SU-DHL-6 (cell line): ENCODE measurements at regions not wholly inside any gene's neighbourhood (a gene's known extent, or its start where the extent isn't known, plus 50 kb on each side); places are given as distances from the start of the nearest gene placed in this dataset.

ENCODE experiments used
- H2AFZ ChIP-seq: fragments of 200-600 bp; sonication (generic); 2 replicates; pipeline ENCODE4 v1.6.1; 2014; ENCODE audit warnings: low read depth, mild to moderate bottlenecking, moderate library complexity, mixed read lengths, antibody characterized with exemption, low read length; ENCODE audit not compliant: severe bottlenecking
- H3F3A ChIP-seq: fragments of 200-600 bp; shearing (Covaris generic); 2 replicates; pipeline ENCODE4 v1.6.0; 2016; ENCODE audit warnings: antibody characterized with exemption, mild to moderate bottlenecking; ENCODE audit not compliant: insufficient read depth
- H3K27ac ChIP-seq: fragments of 200-600 bp; sonication (generic); 2 replicates; pipeline ENCODE4 v1.5.1; 2016; ENCODE audit warnings: low read depth, mild to moderate bottlenecking, low read length, moderate library complexity, mixed read lengths
- H3K27me3 ChIP-seq: fragments of 200-600 bp; sonication (generic), shearing (Covaris generic); 2 replicates; pipeline ENCODE4 v1.6.0; 2014; ENCODE audit warnings: mild to moderate bottlenecking, low read length
- H3K36me3 ChIP-seq: fragments of 200-600 bp; sonication (generic); 2 replicates; pipeline ENCODE4 v1.6.1; 2014; ENCODE audit warnings: mild to moderate bottlenecking, low read length, mixed read lengths
- H3K4me2 ChIP-seq: fragments of 300-600, 200-600 bp; shearing (Covaris generic), sonication (generic); 2 replicates; pipeline ENCODE4 v1.6.0; 2014; ENCODE audit warnings: low read length, low read depth, mild to moderate bottlenecking; ENCODE audit not compliant: poor library complexity, severe bottlenecking
- H3K4me3 ChIP-seq: fragments of 200-600 bp; sonication (generic); 2 replicates; pipeline ENCODE4 v1.5.1; 2014; ENCODE audit warnings: antibody characterized with exemption, low read length, mild to moderate bottlenecking, mixed read lengths; ENCODE audit not compliant: insufficient read depth, poor library complexity, severe bottlenecking
- H3K79me2 ChIP-seq: fragments of 200-600 bp; sonication (generic); 2 replicates; pipeline ENCODE4 v1.6.1; 2014; ENCODE audit warnings: mild to moderate bottlenecking, low read length, moderate library complexity; ENCODE audit not compliant: insufficient read depth
- H3K9ac ChIP-seq: fragments of 200-600 bp; sonication (generic); 2 replicates; pipeline ENCODE4 v1.7.0; 2014; ENCODE audit warnings: mild to moderate bottlenecking, low read length
- H3K9me2 ChIP-seq: fragments of 200-600 bp; sonication (generic); replicated peaks from 2 replicates; pipeline ENCODE4 v1.6.1; 2014; ENCODE audit warnings: low read length; ENCODE audit not compliant: insufficient read depth
- H3K9me3 ChIP-seq: fragments of 200-600 bp; sonication (generic); 2 replicates; pipeline ENCODE4 v1.6.1; 2014; ENCODE audit warnings: low read length, mixed read lengths; ENCODE audit not compliant: insufficient read depth
- H4K20me1 ChIP-seq: fragments of 200-600 bp; sonication (generic); 2 replicates; pipeline ENCODE4 v1.6.1; 2014; ENCODE audit warnings: low read depth, mild to moderate bottlenecking, antibody characterized with exemption, low read length, moderate library complexity, mixed read lengths
- EZH2phosphoT487 ChIP-seq: fragments of 200-600 bp; sonication (generic), shearing (Covaris generic); conservative IDR thresholded peaks from 2 replicates; pipeline ENCODE4 v1.6.1; 2018; ENCODE audit warnings: mild to moderate bottlenecking, antibody characterized with exemption, low read length, moderate library complexity, mixed read lengths
- TF ChIP-seq, protein P1 (sequence below): fragments of 200-600 bp; sonication (generic); IDR thresholded peaks from one replicate; pipeline ENCODE4 v1.5.1; 2017; ENCODE audit warnings: antibody characterized with exemption, mild to moderate bottlenecking, low read length, moderate library complexity; ENCODE audit not compliant: insufficient read depth, poor library complexity, severe bottlenecking

DNA sequence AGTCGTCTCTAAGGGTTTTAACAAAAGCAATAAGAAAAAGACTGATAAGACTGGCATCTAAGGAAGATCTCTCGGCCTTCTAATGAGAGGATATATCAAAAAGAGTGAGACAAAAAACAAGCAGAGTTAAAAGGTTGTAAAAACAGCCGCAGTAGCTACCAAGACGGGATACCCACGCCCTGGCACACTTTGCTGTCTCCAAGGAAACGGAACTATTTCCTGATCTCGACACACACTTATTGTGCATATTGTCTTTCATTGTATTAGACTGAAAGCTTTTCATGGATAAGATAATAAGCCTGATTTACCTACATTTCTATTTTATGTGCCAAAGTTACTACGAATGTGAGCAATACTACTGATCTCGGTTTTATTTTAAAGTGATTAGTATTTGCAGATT is 161.5 kb upstream of the MCTP2 start:
- H3K4me3 ChIP-seq = no peak overlapping the region
- no peak overlapping the region for H3K27ac ChIP-seq
- no peaks in the 10 kb centered on the region for H3K36me3 ChIP-seq
- no peaks in the 10 kb centered on the region for H3F3A ChIP-seq
- H3K9me3 ChIP-seq = no peaks in the 10 kb centered on the region
- H3K9me2 ChIP-seq = no peaks in the 10 kb centered on the region
- H3K27me3 ChIP-seq = no peaks in the 10 kb centered on the region
- H3K9ac ChIP-seq = no peak overlapping the region
- no peak for TF ChIP-seq EZH2phosphoT487
- H3K79me2 ChIP-seq = no peaks in the 10 kb centered on the region
- no peak overlapping the region for H3K4me2 ChIP-seq
- H2AFZ ChIP-seq = no peak overlapping the region
- H4K20me1 ChIP-seq = no peaks in the 10 kb centered on the region

DNA sequence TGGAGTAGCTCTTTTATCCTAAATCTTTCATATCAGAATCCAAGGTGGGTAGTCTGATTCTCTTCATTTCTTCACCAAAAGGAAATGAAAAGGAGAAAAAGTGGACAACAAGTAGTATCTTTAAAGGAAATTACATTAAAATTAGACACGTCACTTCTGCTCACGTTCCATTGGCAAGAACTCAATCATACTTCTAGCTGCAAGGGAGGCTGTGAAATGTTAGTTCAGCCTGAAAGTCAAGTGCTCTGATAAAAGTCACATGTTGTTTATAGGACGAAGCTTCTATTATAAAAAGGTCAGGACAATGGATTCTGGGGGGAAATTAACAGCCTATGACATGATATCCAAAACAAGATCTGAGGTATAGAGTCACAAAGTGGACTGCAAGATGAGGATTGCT is 164.6 kb upstream of the MCTP2 start:
- Histone ChIP-seq H3K36me3 (no peaks in the 10 kb centered on the region), H3K4me2 (no peak overlapping the region), H3K4me3 (no peak overlapping the region), H4K20me1 (no peaks in the 10 kb centered on the region), H3K27ac (no peak overlapping the region), H3K79me2 (no peaks in the 10 kb centered on the region), H3F3A (no peaks in the 10 kb centered on the region), H3K9me2 (no peaks in the 10 kb centered on the region), H3K9ac (no peak overlapping the region), H3K27me3 (no peaks in the 10 kb centered on the region), H2AFZ (no peak overlapping the region), H3K9me3 (no peaks in the 10 kb centered on the region)
- TF ChIP-seq, protein P1, sequence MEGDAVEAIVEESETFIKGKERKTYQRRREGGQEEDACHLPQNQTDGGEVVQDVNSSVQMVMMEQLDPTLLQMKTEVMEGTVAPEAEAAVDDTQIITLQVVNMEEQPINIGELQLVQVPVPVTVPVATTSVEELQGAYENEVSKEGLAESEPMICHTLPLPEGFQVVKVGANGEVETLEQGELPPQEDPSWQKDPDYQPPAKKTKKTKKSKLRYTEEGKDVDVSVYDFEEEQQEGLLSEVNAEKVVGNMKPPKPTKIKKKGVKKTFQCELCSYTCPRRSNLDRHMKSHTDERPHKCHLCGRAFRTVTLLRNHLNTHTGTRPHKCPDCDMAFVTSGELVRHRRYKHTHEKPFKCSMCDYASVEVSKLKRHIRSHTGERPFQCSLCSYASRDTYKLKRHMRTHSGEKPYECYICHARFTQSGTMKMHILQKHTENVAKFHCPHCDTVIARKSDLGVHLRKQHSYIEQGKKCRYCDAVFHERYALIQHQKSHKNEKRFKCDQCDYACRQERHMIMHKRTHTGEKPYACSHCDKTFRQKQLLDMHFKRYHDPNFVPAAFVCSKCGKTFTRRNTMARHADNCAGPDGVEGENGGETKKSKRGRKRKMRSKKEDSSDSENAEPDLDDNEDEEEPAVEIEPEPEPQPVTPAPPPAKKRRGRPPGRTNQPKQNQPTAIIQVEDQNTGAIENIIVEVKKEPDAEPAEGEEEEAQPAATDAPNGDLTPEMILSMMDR = no peak
- no peak for TF ChIP-seq EZH2phosphoT487

DNA sequence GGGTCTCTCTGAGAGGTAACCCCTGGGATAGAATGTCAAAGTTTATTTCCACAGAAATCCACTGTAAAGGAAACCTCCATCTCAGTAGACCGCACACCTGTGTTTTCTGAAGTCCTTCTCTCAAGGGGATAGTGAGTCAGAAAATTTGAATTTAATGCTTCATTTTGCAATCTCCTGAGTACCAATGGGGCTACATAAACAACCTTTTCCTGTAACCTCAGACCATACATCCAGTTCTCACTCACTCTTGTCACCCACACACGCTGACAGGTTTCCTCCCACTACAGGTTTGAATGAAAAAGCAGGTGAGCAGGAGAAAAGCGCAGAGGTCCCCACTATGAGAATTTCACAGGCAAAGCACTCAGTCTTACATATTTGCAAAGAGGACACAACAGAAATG is 165.3 kb upstream of the MCTP2 start:
- Histone ChIP-seq H3F3A (no peaks in the 10 kb centered on the region), H3K9ac (no peak overlapping the region), H4K20me1 (no peaks in the 10 kb centered on the region), H3K27me3 (no peaks in the 10 kb centered on the region), H3K9me3 (no peaks in the 10 kb centered on the region), H3K4me3 (no peak overlapping the region), H3K4me2 (no peak overlapping the region), H3K79me2 (no peaks in the 10 kb centered on the region), H2AFZ (no peak overlapping the region), H3K27ac (no peak overlapping the region), H3K9me2 (no peaks in the 10 kb centered on the region), H3K36me3 (no peaks in the 10 kb centered on the region)
- no peak for TF ChIP-seq EZH2phosphoT487
- TF ChIP-seq, protein P1 = no peak

DNA sequence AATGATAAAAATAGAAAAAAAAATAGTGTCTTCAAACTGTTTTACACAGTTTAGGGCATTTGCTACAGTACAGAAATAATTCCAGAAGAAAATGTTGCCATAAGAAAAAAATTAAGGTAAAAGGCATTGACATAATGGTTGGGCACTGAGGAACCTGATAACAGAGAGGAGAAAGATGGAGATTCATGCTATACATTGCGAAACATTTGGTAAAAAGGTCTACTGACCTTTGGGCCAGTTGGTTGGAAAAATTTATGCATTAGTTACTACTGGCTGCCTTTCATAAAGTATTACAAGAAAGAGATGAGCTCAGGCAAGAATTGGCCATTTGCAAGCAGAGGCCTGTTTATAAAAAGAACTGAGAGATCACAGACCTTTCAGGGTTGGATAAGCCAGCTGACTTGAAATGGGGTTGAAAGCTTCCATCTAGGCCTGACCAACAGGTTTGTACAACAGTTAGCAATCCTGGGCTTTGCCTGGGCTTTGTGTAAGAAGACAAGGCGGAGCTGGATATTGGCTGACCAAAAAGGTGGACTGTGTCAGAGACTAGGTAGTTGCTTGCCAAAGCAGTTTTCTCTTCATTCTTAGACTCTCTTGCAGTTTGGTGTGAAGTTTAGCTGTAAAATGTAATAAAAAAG is 166.6 kb upstream of the MCTP2 start:
- Histone ChIP-seq H2AFZ (no peak overlapping the region), H3K4me2 (no peak overlapping the region), H3K4me3 (no peak overlapping the region), H3K9me3 (no peaks in the 10 kb centered on the region), H3K79me2 (no peaks in the 10 kb centered on the region), H4K20me1 (no peaks in the 10 kb centered on the region), H3K9me2 (no peaks in the 10 kb centered on the region), H3K36me3 (no peaks in the 10 kb centered on the region), H3K27me3 (no peaks in the 10 kb centered on the region), H3K27ac (no peak overlapping the region), H3F3A (no peaks in the 10 kb centered on the region), H3K9ac (no peak overlapping the region)
- TF ChIP-seq EZH2phosphoT487 = no peak
- TF ChIP-seq, protein P1 = no peak
